ENCODE measurements at regions not wholly inside any gene's neighbourhood (a gene's known extent, or its start where the extent isn't known, plus 50 kb on each side); places are given as distances from the start of the nearest gene placed in this dataset.

- no peak for DNase-seq (ENCODE audit: low spot score)
Measured at GRCh38 chr3:153356908-153357307, 194.9 kb downstream of the RAP2B start.

DNA sequence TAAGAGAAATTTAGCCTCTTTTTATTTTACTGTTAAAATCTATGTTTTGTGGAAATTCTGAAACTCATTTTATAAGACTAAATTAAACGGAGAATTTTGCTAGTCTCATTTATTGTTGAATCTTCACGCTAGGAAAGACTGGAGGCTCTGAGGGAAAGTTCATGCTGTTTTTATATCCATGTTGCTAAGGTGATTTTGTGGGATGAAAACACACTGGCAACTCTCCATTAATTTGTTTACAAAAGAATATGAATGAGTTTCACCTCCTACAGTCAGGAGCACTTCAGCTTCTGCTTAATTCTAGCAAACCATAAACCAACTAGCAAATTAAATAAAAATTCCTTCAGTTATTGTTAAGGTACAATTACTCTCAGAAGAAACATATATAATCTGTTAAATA is 195.4 kb downstream of the RAP2B start:
- Mint-ChIP-seq H3K27me3 (ENCODE audit: insufficient read depth, low read depth) (no peaks in the 10 kb centered on the region), H3K27ac (no peak overlapping the region), H3K4me3 (no peak overlapping the region), H3K4me1 (peaks cover 7% of the 10 kb centered on the region), H3K9me3 (no peaks in the 10 kb centered on the region), H3K36me3 (no peaks in the 10 kb centered on the region)
- Histone ChIP-seq H3F3A (ENCODE audit: low read depth) (no peaks in the 10 kb centered on the region), H2AFZ (replicated peaks) (no peak overlapping the region), H3K27ac (no peak overlapping the region), H3K9me3 (ENCODE audit: low read depth) (no peaks in the 10 kb centered on the region), H3K27me3 (no peaks in the 10 kb centered on the region), H3K79me2 (ENCODE audit: low read depth) (no peaks in the 10 kb centered on the region), H4K20me1 (ENCODE audit: low read depth) (no peaks in the 10 kb centered on the region), H3K4me1 (no peaks in the 10 kb centered on the region), H3K36me3 (no peaks in the 10 kb centered on the region), H3K4me2 (no peak overlapping the region), H3K4me3 (no peak overlapping the region), H3K9ac (no peak overlapping the region)
- no peak for DNase-seq (ENCODE audit: low spot score)
- TF ChIP-seq EZH2phosphoT487 (IDR thresholded peaks at IDR 0.05) (no peak), EZH2 (IDR thresholded peaks at IDR 0.05) (no peak), CTCF (IDR thresholded peaks at IDR 0.05) (no peak)

More at GRCh38 chr3:153356908-153357307, 194.9 kb downstream of the RAP2B start:
- TF ChIP-seq EZH2 (IDR thresholded peaks at IDR 0.05) (no peak), CTCF (IDR thresholded peaks at IDR 0.05) (no peak), EZH2phosphoT487 (IDR thresholded peaks at IDR 0.05) (no peak)
- H3K79me2 ChIP-seq (ENCODE audit: low read depth): no peaks in the 10 kb centered on the region
- no peak overlapping the region for H3K27ac ChIP-seq
- Mint-ChIP-seq H3K9me3 (no peaks in the 10 kb centered on the region), H3K36me3 (no peaks in the 10 kb centered on the region), H3K27ac (peak overlapping the region; percentile 62), H3K27me3 (ENCODE audit: insufficient read depth, low read depth) (no peaks in the 10 kb centered on the region), H3K4me3 (no peak overlapping the region), H3K4me1 (peaks cover 7% of the 10 kb centered on the region)
- H3K4me2 ChIP-seq: no peak overlapping the region
- no peak overlapping the region for H3K9ac ChIP-seq
- no peak overlapping the region for H3K4me3 ChIP-seq
- no peaks in the 10 kb centered on the region for H3K4me1 ChIP-seq
- H2AFZ ChIP-seq (replicated peaks): no peak overlapping the region
- H3K27me3 ChIP-seq: no peaks in the 10 kb centered on the region
- no peaks in the 10 kb centered on the region for H3K36me3 ChIP-seq
- H3F3A ChIP-seq (ENCODE audit: low read depth): no peaks in the 10 kb centered on the region
- H3K9me3 ChIP-seq (ENCODE audit: low read depth): no peaks in the 10 kb centered on the region
- no peaks in the 10 kb centered on the region for H4K20me1 ChIP-seq (ENCODE audit: low read depth)

GRCh38 chr3:153369561-153370374 is 207.7 kb downstream of the RAP2B start:
- H2AFZ ChIP-seq (replicated peaks): no peak overlapping the region
- Mint-ChIP-seq H3K27me3 (ENCODE audit: insufficient read depth, low read depth) (no peaks in the 10 kb centered on the region), H3K4me1 (no peaks in the 10 kb centered on the region), H3K4me3 (no peak overlapping the region), H3K27ac (no peak overlapping the region), H3K9me3 (peaks cover 12% of the 10 kb centered on the region), H3K36me3 (no peaks in the 10 kb centered on the region)
- no peaks in the 10 kb centered on the region for H3F3A ChIP-seq (ENCODE audit: low read depth)
- no peaks in the 10 kb centered on the region for H3K27me3 ChIP-seq
- TF ChIP-seq EZH2phosphoT487 (IDR thresholded peaks at IDR 0.05): no peak
- no peak for TF ChIP-seq CTCF (IDR thresholded peaks at IDR 0.05)
- TF ChIP-seq EZH2 (IDR thresholded peaks at IDR 0.05): no peak
- H3K9me3 ChIP-seq (ENCODE audit: low read depth): no peaks in the 10 kb centered on the region
- no peaks in the 10 kb centered on the region for H3K36me3 ChIP-seq
- no peak overlapping the region for H3K4me2 ChIP-seq
- H3K27ac ChIP-seq: no peak overlapping the region
- H3K4me1 ChIP-seq: no peaks in the 10 kb centered on the region
- no peak overlapping the region for H3K9ac ChIP-seq
- no peaks in the 10 kb centered on the region for H4K20me1 ChIP-seq (ENCODE audit: low read depth)
- no peak for DNase-seq (ENCODE audit: low spot score)
- no peak overlapping the region for H3K4me3 ChIP-seq
- H3K79me2 ChIP-seq (ENCODE audit: low read depth): no peaks in the 10 kb centered on the region
